ENCODE measurements at regions not wholly inside any gene's neighbourhood (a gene's known extent, or its start where the extent isn't known, plus 50 kb on each side); places are given as distances from the start of the nearest gene placed in this dataset.

- no peak for TF ChIP-seq CTCF (IDR thresholded peaks at IDR 0.05)
- TF ChIP-seq POLR2A (IDR thresholded peaks at IDR 0.05), result no peak
- no peak for TF ChIP-seq POLR2AphosphoS5 (IDR thresholded peaks at IDR 0.05; ENCODE audit: insufficient read depth in 1 of 2, low read depth in 1 of 2)
These were observed 158.0 kb upstream of the MIR17HG start for GRCh38 chr13:91189506-91189905.

Data from vagina (tissue), 2 donors.